ENCODE measurements at regions not wholly inside any gene's neighbourhood (a gene's known extent, or its start where the extent isn't known, plus 50 kb on each side); places are given as distances from the start of the nearest gene placed in this dataset.

DNA sequence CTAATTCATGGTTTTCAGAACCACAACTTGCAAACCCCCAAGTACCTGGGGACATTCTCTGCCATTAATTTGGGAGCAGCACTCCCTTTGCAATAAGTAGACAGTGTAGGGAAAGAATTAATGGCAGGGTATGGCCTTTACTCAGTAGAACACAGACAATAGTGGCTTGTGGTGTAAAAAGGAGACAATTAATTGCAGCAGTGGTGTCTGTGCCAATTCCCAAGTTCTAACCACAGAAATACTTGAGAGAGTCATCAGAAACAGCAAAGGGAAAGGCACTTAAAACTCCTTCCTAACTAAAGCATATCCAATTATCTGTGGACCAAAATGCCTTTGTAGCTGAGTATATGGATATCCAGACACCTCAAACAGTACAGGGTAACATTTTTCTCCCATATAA is 257.6 kb upstream of the POU3F2 start:
- TF ChIP-seq EP300 (IDR thresholded peaks at IDR 0.05) (no peak), POLR2A (IDR thresholded peaks at IDR 0.05) (no peak)
- TF ChIP-seq, protein P1, sequence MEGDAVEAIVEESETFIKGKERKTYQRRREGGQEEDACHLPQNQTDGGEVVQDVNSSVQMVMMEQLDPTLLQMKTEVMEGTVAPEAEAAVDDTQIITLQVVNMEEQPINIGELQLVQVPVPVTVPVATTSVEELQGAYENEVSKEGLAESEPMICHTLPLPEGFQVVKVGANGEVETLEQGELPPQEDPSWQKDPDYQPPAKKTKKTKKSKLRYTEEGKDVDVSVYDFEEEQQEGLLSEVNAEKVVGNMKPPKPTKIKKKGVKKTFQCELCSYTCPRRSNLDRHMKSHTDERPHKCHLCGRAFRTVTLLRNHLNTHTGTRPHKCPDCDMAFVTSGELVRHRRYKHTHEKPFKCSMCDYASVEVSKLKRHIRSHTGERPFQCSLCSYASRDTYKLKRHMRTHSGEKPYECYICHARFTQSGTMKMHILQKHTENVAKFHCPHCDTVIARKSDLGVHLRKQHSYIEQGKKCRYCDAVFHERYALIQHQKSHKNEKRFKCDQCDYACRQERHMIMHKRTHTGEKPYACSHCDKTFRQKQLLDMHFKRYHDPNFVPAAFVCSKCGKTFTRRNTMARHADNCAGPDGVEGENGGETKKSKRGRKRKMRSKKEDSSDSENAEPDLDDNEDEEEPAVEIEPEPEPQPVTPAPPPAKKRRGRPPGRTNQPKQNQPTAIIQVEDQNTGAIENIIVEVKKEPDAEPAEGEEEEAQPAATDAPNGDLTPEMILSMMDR (IDR thresholded peaks at IDR 0.05) = no peak
